ENCODE measurements at regions not wholly inside any gene's neighbourhood (a gene's known extent, or its start where the extent isn't known, plus 50 kb on each side); places are given as distances from the start of the nearest gene placed in this dataset.

DNA sequence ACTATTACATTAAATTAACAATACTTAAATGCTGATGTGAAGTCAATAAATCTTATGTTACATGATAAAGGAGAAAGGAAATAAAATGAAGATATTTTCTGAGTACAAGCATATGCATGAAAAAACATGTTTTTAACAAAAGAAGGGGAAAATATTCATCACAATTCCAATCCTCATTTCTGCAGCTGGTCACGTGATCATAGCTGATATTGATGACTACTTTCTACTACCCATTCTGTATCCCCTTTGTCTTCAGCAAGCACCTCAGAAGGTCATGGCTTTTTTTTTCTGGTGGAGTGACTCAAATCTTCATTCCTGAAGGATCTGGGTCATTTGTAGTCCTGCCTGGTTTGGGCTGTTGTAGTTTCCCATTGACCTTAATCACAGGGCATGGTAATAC, 90.9 kb downstream of the CDO1 start:
- H3K27ac ChIP-seq = no peak overlapping the region
- no peaks in the 10 kb centered on the region for H3K36me3 ChIP-seq
- no peaks in the 10 kb centered on the region for H3K9me3 ChIP-seq
- H3K27me3 ChIP-seq (replicated peaks; ENCODE audit: insufficient read depth) = no peaks in the 10 kb centered on the region
- ATAC-seq (ENCODE audit: insufficient number of reproducible peaks, low FRiP score, low read depth) (no peak), DNase-seq (ENCODE audit: low spot score) (no peak)
- no peak overlapping the region for H3K4me3 ChIP-seq
- H3K4me1 ChIP-seq (ENCODE audit: control insufficient read depth in 1 of 2, low read depth in 2 of 2) = peaks cover 9 to 29% of the 10 kb centered on the region in 2 donors
- TF ChIP-seq, protein P1, sequence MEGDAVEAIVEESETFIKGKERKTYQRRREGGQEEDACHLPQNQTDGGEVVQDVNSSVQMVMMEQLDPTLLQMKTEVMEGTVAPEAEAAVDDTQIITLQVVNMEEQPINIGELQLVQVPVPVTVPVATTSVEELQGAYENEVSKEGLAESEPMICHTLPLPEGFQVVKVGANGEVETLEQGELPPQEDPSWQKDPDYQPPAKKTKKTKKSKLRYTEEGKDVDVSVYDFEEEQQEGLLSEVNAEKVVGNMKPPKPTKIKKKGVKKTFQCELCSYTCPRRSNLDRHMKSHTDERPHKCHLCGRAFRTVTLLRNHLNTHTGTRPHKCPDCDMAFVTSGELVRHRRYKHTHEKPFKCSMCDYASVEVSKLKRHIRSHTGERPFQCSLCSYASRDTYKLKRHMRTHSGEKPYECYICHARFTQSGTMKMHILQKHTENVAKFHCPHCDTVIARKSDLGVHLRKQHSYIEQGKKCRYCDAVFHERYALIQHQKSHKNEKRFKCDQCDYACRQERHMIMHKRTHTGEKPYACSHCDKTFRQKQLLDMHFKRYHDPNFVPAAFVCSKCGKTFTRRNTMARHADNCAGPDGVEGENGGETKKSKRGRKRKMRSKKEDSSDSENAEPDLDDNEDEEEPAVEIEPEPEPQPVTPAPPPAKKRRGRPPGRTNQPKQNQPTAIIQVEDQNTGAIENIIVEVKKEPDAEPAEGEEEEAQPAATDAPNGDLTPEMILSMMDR (IDR thresholded peaks at IDR 0.05) = no peak

DNA sequence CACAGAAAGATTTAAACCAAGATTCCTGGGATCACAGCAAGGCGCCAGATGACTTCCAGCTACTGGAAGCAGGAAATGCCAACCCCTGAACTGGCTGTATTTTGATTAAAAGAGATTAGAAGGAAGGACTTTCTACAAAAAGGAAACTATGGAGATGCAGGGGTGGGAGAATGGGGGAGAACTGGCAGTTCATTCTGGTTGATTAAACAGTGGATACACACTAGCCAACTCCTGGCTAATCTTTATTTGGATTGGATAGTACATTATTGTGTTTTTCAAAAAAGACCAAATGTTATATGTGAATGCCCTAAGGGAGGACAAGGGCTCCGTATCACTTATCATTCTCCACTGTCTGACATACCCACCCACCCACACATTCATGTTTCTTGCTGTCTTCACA, 93.2 kb downstream of the CDO1 start:
- peaks cover 25 to 51% of the 10 kb centered on the region in 2 donors for H3K4me1 ChIP-seq (ENCODE audit: control insufficient read depth in 1 of 2, low read depth in 2 of 2)
- peak overlapping the region; percentile 34 to 48 for H3K27ac ChIP-seq
- H3K4me3 ChIP-seq = peak overlapping the region; percentile 16
- H3K27me3 ChIP-seq (replicated peaks; ENCODE audit: insufficient read depth) = no peaks in the 10 kb centered on the region
- no peaks in the 10 kb centered on the region for H3K36me3 ChIP-seq
- no peaks in the 10 kb centered on the region for H3K9me3 ChIP-seq
- DNase-seq (ENCODE audit: low spot score) = no peak
- TF ChIP-seq, protein P1 (IDR thresholded peaks at IDR 0.05) = no peak
- no peak for ATAC-seq (ENCODE audit: insufficient number of reproducible peaks, low FRiP score, low read depth)

DNA sequence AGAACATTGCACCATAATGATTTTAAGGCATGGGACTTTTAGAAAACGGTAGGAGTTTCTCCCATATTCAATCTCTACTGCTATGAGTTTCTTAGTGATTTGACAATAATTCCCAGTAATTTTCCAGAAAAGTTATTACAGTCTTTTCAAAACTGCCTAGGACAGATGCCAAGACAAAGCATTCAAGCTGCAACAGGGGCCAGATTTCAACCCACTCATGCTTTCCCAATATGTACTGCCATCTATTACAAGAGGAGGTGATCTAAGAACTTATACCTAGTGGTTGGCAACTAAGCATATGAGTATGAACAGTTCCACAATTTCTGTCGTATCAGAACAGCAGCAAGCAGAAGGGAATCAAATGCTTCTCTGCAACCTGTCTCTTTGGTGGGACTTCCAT, 95.1 kb upstream of the TMED7 start:
- H3K4me1 ChIP-seq (ENCODE audit: control insufficient read depth in 1 of 2, low read depth in 2 of 2) = peaks cover 27 to 60% of the 10 kb centered on the region in 2 donors
- peak overlapping the region in 1 of 2 donors; percentile 45 for H3K27ac ChIP-seq
- peak; percentile 58 for ATAC-seq (ENCODE audit: insufficient number of reproducible peaks, low FRiP score, low read depth)
- H3K4me3 ChIP-seq = no peak overlapping the region
- H3K27me3 ChIP-seq (replicated peaks; ENCODE audit: insufficient read depth) = no peaks in the 10 kb centered on the region
- H3K36me3 ChIP-seq = no peaks in the 10 kb centered on the region
- TF ChIP-seq, protein P1 (IDR thresholded peaks at IDR 0.05) = no peak
- no peak for DNase-seq (ENCODE audit: low spot score)
- no peaks in the 10 kb centered on the region for H3K9me3 ChIP-seq

DNA sequence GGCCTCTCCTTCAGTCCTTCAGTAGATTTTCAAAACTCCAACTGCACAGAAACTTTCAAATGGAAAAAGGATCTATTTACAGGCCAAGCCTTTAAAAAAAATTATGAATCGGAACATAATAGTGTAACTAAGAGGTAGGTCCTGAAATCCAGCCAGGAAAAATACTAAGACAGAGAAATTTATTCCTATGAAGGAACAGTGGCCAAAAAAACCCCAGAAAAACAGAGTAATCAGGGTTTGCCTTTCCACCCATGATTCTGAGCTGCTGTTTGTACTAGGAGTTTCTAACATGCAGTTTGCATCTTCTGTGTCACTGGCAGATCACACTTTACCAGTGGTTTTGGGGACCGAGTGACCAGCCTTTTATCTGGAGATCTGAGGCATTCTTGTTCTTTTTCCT, 93.1 kb upstream of the TMED7 start:
- H3K27ac ChIP-seq = peak overlapping the region; percentile 44 to 45
- H3K9me3 ChIP-seq = no peaks in the 10 kb centered on the region
- H3K36me3 ChIP-seq = no peaks in the 10 kb centered on the region
- DNase-seq (ENCODE audit: low spot score) (no peak), ATAC-seq (ENCODE audit: insufficient number of reproducible peaks, low FRiP score, low read depth) (no peak)
- no peak overlapping the region for H3K4me3 ChIP-seq
- peaks cover 27 to 59% of the 10 kb centered on the region in 2 donors for H3K4me1 ChIP-seq (ENCODE audit: control insufficient read depth in 1 of 2, low read depth in 2 of 2)
- TF ChIP-seq, protein P1 (IDR thresholded peaks at IDR 0.05) = no peak
- no peaks in the 10 kb centered on the region for H3K27me3 ChIP-seq (replicated peaks; ENCODE audit: insufficient read depth)

DNA sequence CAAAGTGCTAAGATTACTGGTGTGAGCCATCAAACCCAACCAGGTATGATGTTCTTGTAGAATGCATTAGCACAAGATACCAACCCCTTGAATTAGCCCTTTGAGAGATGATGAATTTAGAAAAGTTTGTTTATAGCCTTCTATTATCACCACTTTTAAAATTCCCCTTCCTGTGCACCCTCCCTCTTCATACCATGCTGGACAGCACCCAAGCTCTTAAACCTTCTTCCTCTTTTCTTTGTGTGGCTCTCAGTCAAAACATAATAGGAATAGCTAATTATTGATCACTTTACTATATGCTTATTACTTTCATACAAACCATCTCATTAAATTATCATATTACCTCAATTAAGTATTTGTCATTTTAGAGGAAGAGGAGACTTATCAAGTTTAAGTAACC, 87.6 kb upstream of the TMED7 start:
- H3K27ac ChIP-seq = no peak overlapping the region
- no peaks in the 10 kb centered on the region for H3K36me3 ChIP-seq
- no peaks in the 10 kb centered on the region for H3K27me3 ChIP-seq (replicated peaks; ENCODE audit: insufficient read depth)
- H3K4me3 ChIP-seq = no peak overlapping the region
- DNase-seq (ENCODE audit: low spot score) (no peak), ATAC-seq (ENCODE audit: insufficient number of reproducible peaks, low FRiP score, low read depth) (no peak)
- H3K9me3 ChIP-seq = no peaks in the 10 kb centered on the region
- H3K4me1 ChIP-seq (ENCODE audit: control insufficient read depth in 1 of 2, low read depth in 2 of 2) = peaks cover 3 to 26% of the 10 kb centered on the region in 2 donors
- TF ChIP-seq, protein P1 (IDR thresholded peaks at IDR 0.05) = no peak
